ENCODE measurements at regions not wholly inside any gene's neighbourhood (a gene's known extent, or its start where the extent isn't known, plus 50 kb on each side); places are given as distances from the start of the nearest gene placed in this dataset.
"Not testable (repeated sequence)": the region's sequence is repeated elsewhere in the genome, so short reads cannot be mapped to it uniquely, and the experiment has no call there.

DNA sequence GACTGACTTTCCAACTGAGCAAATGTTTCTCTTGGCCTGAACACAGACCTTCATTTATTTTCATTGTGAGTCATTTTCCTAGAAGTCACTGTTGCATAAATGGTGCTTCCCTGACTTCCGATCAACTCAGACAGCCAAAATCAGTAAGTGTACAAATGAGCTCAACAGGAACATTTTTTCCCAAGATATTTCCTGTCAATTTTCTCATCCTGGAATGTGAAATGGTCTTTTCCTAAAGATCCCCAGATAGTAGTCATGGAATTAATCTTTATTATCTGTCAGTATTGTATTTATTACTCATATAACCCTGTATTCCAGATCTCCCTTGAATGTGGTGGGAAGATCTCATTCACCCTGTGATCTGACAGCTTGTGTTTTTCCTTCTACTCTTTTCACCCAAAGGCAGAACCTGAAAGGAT, 360.3 kb upstream of the KIF2B start:
- peak in 1 of 4 donors; percentile 0 for DNase-seq
- no peaks in the 10 kb centered on the region for H3K27me3 ChIP-seq
- TF ChIP-seq, protein P1, sequence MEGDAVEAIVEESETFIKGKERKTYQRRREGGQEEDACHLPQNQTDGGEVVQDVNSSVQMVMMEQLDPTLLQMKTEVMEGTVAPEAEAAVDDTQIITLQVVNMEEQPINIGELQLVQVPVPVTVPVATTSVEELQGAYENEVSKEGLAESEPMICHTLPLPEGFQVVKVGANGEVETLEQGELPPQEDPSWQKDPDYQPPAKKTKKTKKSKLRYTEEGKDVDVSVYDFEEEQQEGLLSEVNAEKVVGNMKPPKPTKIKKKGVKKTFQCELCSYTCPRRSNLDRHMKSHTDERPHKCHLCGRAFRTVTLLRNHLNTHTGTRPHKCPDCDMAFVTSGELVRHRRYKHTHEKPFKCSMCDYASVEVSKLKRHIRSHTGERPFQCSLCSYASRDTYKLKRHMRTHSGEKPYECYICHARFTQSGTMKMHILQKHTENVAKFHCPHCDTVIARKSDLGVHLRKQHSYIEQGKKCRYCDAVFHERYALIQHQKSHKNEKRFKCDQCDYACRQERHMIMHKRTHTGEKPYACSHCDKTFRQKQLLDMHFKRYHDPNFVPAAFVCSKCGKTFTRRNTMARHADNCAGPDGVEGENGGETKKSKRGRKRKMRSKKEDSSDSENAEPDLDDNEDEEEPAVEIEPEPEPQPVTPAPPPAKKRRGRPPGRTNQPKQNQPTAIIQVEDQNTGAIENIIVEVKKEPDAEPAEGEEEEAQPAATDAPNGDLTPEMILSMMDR (IDR thresholded peaks at IDR 0.05): no peak
- no peak overlapping the region for H3K4me3 ChIP-seq
- peaks cover 0 to 20% of the 10 kb centered on the region in 2 donors for H3K9me3 ChIP-seq
- no peak for ATAC-seq
- no peaks in the 10 kb centered on the region for H3K4me1 ChIP-seq
- no peak overlapping the region for H3K27ac ChIP-seq
- no peaks in the 10 kb centered on the region for H3K36me3 ChIP-seq
- intact Hi-C loops (cut with DNase I): no loop called here

DNA sequence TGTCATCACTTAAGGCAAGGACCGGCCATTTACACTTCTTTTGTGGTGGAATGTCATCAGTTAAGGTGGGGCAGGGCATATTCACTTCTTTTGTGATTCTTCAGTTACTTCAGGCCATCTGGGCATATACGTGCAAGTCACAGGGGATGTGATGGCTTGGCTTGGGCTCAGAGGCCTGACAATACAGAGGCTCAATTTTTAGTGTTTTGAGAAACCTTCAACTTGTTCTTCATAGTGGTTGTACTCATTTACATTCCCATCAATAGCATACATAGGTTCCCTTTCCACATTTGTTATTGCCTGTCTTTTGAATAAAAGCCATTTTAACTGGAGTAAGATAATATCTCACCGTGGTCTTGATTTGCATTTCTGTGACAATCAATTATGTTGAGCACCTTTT, 366.8 kb upstream of the KIF2B start:
- H3K27me3 ChIP-seq; ATAC-seq; intact Hi-C loops (cut with DNase I); DNase-seq; H3K27ac ChIP-seq; H3K4me1 ChIP-seq; H3K36me3 ChIP-seq; H3K4me3 ChIP-seq: not testable (repeated sequence)
- H3K9me3 ChIP-seq: peaks cover 0 to 20% of the 10 kb centered on the region in 2 donors

DNA sequence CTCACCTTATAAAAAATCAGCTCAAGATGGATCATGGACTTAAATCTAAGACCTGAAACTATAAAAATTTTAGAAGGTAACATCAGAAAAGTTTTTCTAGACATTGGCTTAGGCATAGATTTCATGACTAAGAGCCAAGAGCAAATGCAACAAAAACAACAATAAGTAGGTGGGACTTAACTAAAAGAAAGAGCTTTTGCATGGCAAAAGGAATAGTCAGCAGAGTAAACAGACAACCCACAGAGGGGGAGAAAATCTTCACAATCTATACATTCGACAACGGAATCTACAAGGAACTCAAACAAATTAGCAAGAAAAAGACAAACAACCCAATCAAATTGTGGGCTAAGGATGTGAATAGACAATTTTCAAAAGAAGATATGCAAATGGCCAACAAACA, 368.4 kb upstream of the KIF2B start:
- no peak for ATAC-seq
- TF ChIP-seq, protein P1 (IDR thresholded peaks at IDR 0.05): no peak
- no peak for DNase-seq
- Histone ChIP-seq H3K9me3 (peaks cover 0 to 10% of the 10 kb centered on the region in 2 donors), H3K36me3 (no peaks in the 10 kb centered on the region), H3K4me3 (no peak overlapping the region), H3K27me3 (no peaks in the 10 kb centered on the region), H3K27ac (no peak overlapping the region), H3K4me1 (no peaks in the 10 kb centered on the region)
- intact Hi-C loops (cut with DNase I): no loop called here

DNA sequence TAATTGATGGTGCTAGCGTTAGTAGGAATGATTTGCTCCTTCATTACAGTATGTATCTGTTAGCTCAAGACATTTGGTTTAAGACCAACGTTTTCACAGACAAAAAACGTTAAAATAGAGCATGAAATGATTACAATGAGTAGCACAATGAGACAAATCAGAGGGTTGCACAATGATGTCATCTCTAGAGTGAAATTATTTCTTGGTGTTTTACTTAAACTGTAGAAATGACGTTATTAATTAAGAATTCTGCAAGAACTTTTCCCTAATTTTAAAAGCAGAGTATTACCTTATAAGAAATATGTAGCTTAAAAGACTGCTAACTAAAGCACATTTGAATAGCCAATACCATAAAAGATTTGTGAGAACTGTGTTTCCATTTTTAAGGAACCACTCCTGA, 373.4 kb upstream of the KIF2B start:
- no peak overlapping the region for H3K27ac ChIP-seq
- H3K9me3 ChIP-seq: no peaks in the 10 kb centered on the region
- DNase-seq (no peak), ATAC-seq (no peak)
- H3K4me1 ChIP-seq: no peaks in the 10 kb centered on the region
- intact Hi-C loops (cut with DNase I): no loop called here
- no peaks in the 10 kb centered on the region for H3K36me3 ChIP-seq
- H3K4me3 ChIP-seq: no peak overlapping the region
- TF ChIP-seq, protein P1 (IDR thresholded peaks at IDR 0.05): no peak
- H3K27me3 ChIP-seq: no peaks in the 10 kb centered on the region

DNA sequence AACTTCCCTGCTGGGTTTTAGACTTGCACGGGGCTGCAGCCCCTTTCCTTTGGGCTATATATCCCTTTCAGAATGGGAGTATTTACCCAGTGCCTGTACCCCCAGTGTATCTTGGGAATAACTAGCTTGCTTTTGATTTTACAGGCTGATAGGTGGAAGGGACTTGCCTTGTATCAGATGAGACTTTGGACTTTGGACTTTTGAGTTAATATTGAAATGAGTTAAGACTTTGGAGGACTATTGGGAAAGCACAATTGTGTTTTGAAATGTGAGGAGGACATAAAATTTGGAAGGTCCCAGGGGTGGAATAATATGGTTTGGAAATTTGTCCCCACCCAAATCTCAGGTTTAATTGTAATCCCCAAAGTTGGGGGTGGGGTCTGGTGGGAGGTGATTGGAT, 393.8 kb upstream of the KIF2B start:
- DNase-seq (no peak), ATAC-seq (no peak)
- H3K27ac ChIP-seq: no peak overlapping the region
- no peak overlapping the region for H3K4me3 ChIP-seq
- no peaks in the 10 kb centered on the region for H3K36me3 ChIP-seq
- peaks cover 0 to 3% of the 10 kb centered on the region in 2 donors for H3K9me3 ChIP-seq
- no peaks in the 10 kb centered on the region for H3K27me3 ChIP-seq
- TF ChIP-seq, protein P1 (IDR thresholded peaks at IDR 0.05): no peak
- no peaks in the 10 kb centered on the region for H3K4me1 ChIP-seq
- intact Hi-C loops (cut with DNase I): no loop called here

DNA sequence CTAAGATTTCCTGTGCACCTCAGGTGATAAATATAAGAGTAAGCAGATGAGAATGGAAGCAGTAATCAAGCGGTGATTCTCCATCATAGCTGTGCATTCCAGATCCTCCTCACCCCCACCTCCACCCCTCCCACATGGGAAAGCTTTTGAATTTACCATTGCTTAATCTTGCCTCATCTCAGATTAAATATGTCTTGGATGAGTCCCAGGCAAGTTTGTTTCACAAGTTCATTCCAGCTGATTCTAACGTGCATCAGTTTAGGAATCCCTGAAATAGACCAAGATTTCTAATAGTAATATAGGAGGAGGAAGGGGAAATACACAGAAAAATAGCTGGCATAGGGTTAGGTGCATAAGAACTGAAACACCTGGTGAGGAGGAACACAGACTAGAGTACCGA, 396.2 kb upstream of the KIF2B start:
- Histone ChIP-seq H3K4me3 (no peak overlapping the region), H3K36me3 (no peaks in the 10 kb centered on the region), H3K27ac (no peak overlapping the region), H3K27me3 (no peaks in the 10 kb centered on the region), H3K9me3 (peaks cover 0 to 3% of the 10 kb centered on the region in 2 donors), H3K4me1 (no peaks in the 10 kb centered on the region)
- intact Hi-C loops (cut with DNase I): no loop called here
- TF ChIP-seq, protein P1 (IDR thresholded peaks at IDR 0.05): no peak
- no peak for DNase-seq
- ATAC-seq: no peak

All from left lung (tissue), 4 donors.